PC-9 (cell line): ENCODE measurements at regions not wholly inside any gene's neighbourhood (a gene's known extent, or its start where the extent isn't known, plus 50 kb on each side); places are given as distances from the start of the nearest gene placed in this dataset.

ENCODE experiments used
- CTCF ChIP-seq: fragments of 200-600 bp; sonication (generic); conservative IDR thresholded peaks from 2 replicates; pipeline ENCODE4 v1.6.1; 2017; ENCODE audit warnings: mixed run types, antibody characterized with exemption, mild to moderate bottlenecking, moderate library complexity
- EZH2 ChIP-seq: fragments of 200-600 bp; sonication (generic); IDR thresholded peaks from 2 replicates; pipeline ENCODE4 v1.8.0; 2017; ENCODE audit warnings: antibody characterized with exemption, low read depth

- TF ChIP-seq CTCF (no peak), EZH2 (no peak)
Observed at GRCh38 chr17:55932973-55933372, 182.1 kb downstream of the PCTP start.
